A549 (cell line): ENCODE measurements at regions not wholly inside any gene's neighbourhood (a gene's known extent, or its start where the extent isn't known, plus 50 kb on each side); places are given as distances from the start of the nearest gene placed in this dataset.

Experiments used
- ATAC-seq, 2 experiments: fragments of 200-7000 bp in 1 of 2; fragments of >200 bp in 1 of 2; cut with Nextera tagmentation in 1 of 2; cut with Tn5 transposase in 1 of 2; 3 replicates each; pipeline versions ENCODE4 v1.8.0 to v1.9.1; 2018 to 2020; ENCODE audit warnings: mild to moderate bottlenecking in 1 of 2, moderate library complexity in 1 of 2
- CTCF ChIA-PET: fragments of 300-600 bp; sonication (Branson Sonifier 250); formaldehyde crosslinking; extraction: SDS; loops from one replicate; lab custom pipeline; 2021; ENCODE audit warnings: antibody characterized with exemption, inconsistent platforms; lab: Yijun Ruan, JAX
- POLR2A ChIA-PET: fragments of 350-600 bp; formaldehyde crosslinking; extraction: SDS; loops from one replicate; lab custom pipeline; 2021; ENCODE audit warnings: antibody characterized with exemption, inconsistent platforms; lab: Yijun Ruan, JAX
- DNase-seq, 2 experiments: peaks; one replicate each; pipeline versions ENCODE4 v3.0.0 to v3.0.0-alpha.2; 2011 to 2016; ENCODE audit warnings: low read depth in 1 of 2, low spot score in 1 of 2
- FAIRE-seq: peaks from 2 replicates; lab custom pipeline; 2011; peaks lifted over from hg19 to GRCh38; lab: Jason Lieb, UNC
- H3K27ac ChIP-seq, 2 experiments: fragments of >200 bp; sonication (Bioruptor Twin); formaldehyde crosslinking; 3 replicates each; pipeline ENCODE4 v1.5.1; 2016 to 2017
- H3K4me1 ChIP-seq: fragments of >200 bp; sonication (Bioruptor Twin); formaldehyde crosslinking; 3 replicates; pipeline ENCODE4 v1.6.1; 2016
- H3K4me2 ChIP-seq: fragments of >200 bp; sonication (Bioruptor Twin); formaldehyde crosslinking; 3 replicates; pipeline ENCODE4 v1.6.1; 2016
- H3K4me3 ChIP-seq: fragments of >200 bp; sonication (Bioruptor Twin); formaldehyde crosslinking; 3 replicates; pipeline ENCODE4 v1.5.1; 2016
- H3K9me3 ChIP-seq: fragments of >200 bp; sonication (Bioruptor Twin); formaldehyde crosslinking; 3 replicates; pipeline ENCODE4 v1.6.1; 2016
- CBX8 ChIP-seq: fragments of 200-600 bp; sonication (generic); IDR thresholded peaks from 2 replicates; pipeline ENCODE4 v1.6.1; 2016
- CHD4 ChIP-seq: fragments of 200-600 bp; sonication (generic); IDR thresholded peaks from 2 replicates; pipeline ENCODE4 v1.6.1; 2016; ENCODE audit warnings: antibody characterized with exemption, mild to moderate bottlenecking, borderline replicate concordance
- CTCF ChIP-seq: fragments of >200 bp; sonication (Bioruptor Twin); formaldehyde crosslinking; IDR thresholded peaks from 3 replicates; pipeline ENCODE4 v1.5.1; 2016
- E2F6 ChIP-seq: IDR thresholded peaks from 2 replicates; pipeline ENCODE4 v1.6.1; 2012; ENCODE audit warnings: low read depth, borderline replicate concordance
- EHF ChIP-seq: fragments of 250-450 bp; sonication (Bioruptor Pico); IDR thresholded peaks from 2 replicates; pipeline ENCODE4 v1.5.0; 2020; ENCODE audit warnings: mild to moderate bottlenecking
- EHMT2 ChIP-seq: fragments of 200-600 bp; sonication (generic); IDR thresholded peaks from 2 replicates; pipeline ENCODE4 v1.6.1; 2016; ENCODE audit warnings: antibody characterized with exemption, low read depth, mild to moderate bottlenecking, moderate library complexity
- ESRRA ChIP-seq: fragments of 150-350 bp; IDR thresholded peaks from 2 replicates; pipeline ENCODE4 v1.6.1; 2014; ENCODE audit warnings: mild to moderate bottlenecking, low read length, borderline replicate concordance
- FOXS1 ChIP-seq: fragments of 250-450 bp; sonication (Bioruptor Pico); IDR thresholded peaks from 2 replicates; pipeline ENCODE4 v1.5.0; 2020; ENCODE audit warnings: mild to moderate bottlenecking, moderate library complexity
- GATA3 ChIP-seq: IDR thresholded peaks from 2 replicates; pipeline ENCODE4 v1.6.1; 2012; ENCODE audit warnings: borderline replicate concordance
- HEYL ChIP-seq: fragments of 250-450 bp; sonication (Bioruptor Pico); IDR thresholded peaks from 2 replicates; pipeline ENCODE4 v1.8.0; 2021; ENCODE audit warnings: mild to moderate bottlenecking, moderate library complexity
- HOXA7 ChIP-seq: fragments of 250-450 bp; sonication (Bioruptor Pico); IDR thresholded peaks from 2 replicates; pipeline ENCODE4 v1.5.0; 2020; ENCODE audit warnings: mild to moderate bottlenecking, moderate library complexity
- JUN ChIP-seq, 2 experiments: fragments of >200 bp; sonication (Bioruptor Twin); formaldehyde crosslinking; IDR thresholded peaks; 2 replicates in 1 of 2; 3 replicates in 1 of 2; pipeline ENCODE4 v1.6.1; 2016 to 2017
- MAX ChIP-seq: IDR thresholded peaks from 2 replicates; pipeline ENCODE4 v1.6.1; 2012
- NR3C1 ChIP-seq: fragments of >200 bp; sonication (Bioruptor Twin); formaldehyde crosslinking; IDR thresholded peaks from 3 replicates; pipeline ENCODE4 v1.6.1; 2017
- RNF2 ChIP-seq: fragments of 200-600 bp; sonication (generic); IDR thresholded peaks from 2 replicates; pipeline ENCODE4 v1.6.1; 2016; ENCODE audit warnings: low read depth, mild to moderate bottlenecking, antibody characterized with exemption, moderate library complexity, borderline replicate concordance
- SMC3 ChIP-seq: fragments of >200 bp; sonication (Bioruptor Twin); formaldehyde crosslinking; IDR thresholded peaks from 3 replicates; pipeline ENCODE4 v1.6.1; 2018; ENCODE audit warnings: inconsistent platforms
- TFCP2L1 ChIP-seq: fragments of 250-450 bp; sonication (Bioruptor Pico); IDR thresholded peaks from 2 replicates; pipeline ENCODE4 v1.5.0; 2021; ENCODE audit warnings: mild to moderate bottlenecking
- ZC3H11A ChIP-seq: fragments of 450-650 bp; IDR thresholded peaks from 2 replicates; pipeline ENCODE4 v1.6.1; 2014; ENCODE audit warnings: antibody characterized with exemption, mild to moderate bottlenecking
- WGBS: methylation state at CpG from one replicate; pipeline ENCODE4 v1.1.6; 2017; ENCODE audit errors: missing lambda C conversion rate; 5-methylcytosine and 5-hydroxymethylcytosine counted together
- TF ChIP-seq, protein P1 (sequence below): fragments of 450-650 bp; IDR thresholded peaks from 2 replicates; pipeline ENCODE4 v1.6.1; 2014; ENCODE audit warnings: antibody characterized with exemption
- TF ChIP-seq, protein P2 (sequence below): fragments of 250-450 bp; sonication (Bioruptor Pico); IDR thresholded peaks from 2 replicates; pipeline ENCODE4 v1.5.0; 2020; ENCODE audit warnings: low read depth, mild to moderate bottlenecking, moderate library complexity

GRCh38 chr14:89013098-89013504 lies 188.7 kb downstream of the TTC8 start (continued):
- TF ChIP-seq, protein P1, sequence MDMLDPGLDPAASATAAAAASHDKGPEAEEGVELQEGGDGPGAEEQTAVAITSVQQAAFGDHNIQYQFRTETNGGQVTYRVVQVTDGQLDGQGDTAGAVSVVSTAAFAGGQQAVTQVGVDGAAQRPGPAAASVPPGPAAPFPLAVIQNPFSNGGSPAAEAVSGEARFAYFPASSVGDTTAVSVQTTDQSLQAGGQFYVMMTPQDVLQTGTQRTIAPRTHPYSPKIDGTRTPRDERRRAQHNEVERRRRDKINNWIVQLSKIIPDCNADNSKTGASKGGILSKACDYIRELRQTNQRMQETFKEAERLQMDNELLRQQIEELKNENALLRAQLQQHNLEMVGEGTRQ: peak; percentile 80
- TF ChIP-seq EHMT2 (no peak), GATA3 (no peak), FOXS1 (CRISPR knock-in tag) (no peak), TFCP2L1 (CRISPR knock-in tag) (no peak)

DNA sequence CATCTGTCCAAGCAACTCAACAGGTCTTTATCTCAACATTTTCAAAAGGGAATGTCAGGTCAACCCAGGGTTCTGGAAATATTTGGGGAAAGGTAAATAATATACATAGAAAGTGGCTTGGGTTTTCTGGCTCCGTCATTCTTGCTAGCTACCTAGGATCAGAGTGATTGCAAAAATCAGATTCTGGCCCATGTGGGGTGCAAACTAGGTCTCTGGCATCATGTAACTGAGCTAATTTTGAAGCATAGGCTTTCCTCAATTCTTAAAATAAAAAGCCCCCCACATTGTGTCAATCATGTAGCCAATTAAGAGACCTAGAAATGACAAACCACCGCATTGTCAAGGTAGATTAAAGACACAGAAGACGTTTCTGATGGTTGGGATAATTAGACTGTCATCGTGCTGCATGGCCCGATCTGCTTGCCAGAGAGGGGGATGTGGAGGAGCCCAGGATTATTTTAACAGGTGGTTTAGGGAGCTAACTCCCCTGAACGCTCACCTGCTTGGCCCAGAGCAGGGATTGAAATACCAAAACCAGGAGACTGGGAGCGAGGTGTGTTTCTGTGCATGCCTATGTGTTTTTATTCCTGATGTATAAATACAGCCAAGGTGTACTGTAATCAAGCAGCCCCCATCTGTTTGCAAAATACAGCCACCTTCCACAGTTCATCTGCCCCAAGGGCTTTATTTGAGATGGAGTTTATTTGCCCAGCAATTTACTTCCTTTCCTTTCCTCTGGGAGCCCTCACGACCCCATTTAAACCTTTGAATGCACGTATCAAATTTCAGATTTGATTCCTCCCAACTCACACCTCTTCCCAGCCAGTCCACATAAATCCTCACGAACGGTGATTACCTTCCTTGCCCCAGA lies 189.5 kb downstream of the TTC8 start:
- DNase-seq (no peak), FAIRE-seq (no peak), ATAC-seq (no peak)
- Histone ChIP-seq H3K27ac (no peak overlapping the region), H3K9me3 (no peaks in the 10 kb centered on the region), H3K4me3 (no peak overlapping the region), H3K4me1 (peaks cover 9% of the 10 kb centered on the region), H3K4me2 (no peak overlapping the region)
- ChIA-PET POLR2A (no interaction called here), CTCF (interaction anchor here (1.0 to 4.2 kb wide), 5 partner anchors 13 to 346 kb away, joined by 3 to 24 read pairs (median 9); partner anchors contain the start of gene EML5)
- TF ChIP-seq HEYL (CRISPR knock-in tag) (no peak), SMC3 (no peak), CBX8 (no peak), GATA3 (no peak), E2F6 (no peak), MAX (no peak), FOXS1 (CRISPR knock-in tag) (no peak), EHF (CRISPR knock-in tag) (no peak)
- WGBS: 62% methylated on average over 11 of the region's 11 CpGs

DNA sequence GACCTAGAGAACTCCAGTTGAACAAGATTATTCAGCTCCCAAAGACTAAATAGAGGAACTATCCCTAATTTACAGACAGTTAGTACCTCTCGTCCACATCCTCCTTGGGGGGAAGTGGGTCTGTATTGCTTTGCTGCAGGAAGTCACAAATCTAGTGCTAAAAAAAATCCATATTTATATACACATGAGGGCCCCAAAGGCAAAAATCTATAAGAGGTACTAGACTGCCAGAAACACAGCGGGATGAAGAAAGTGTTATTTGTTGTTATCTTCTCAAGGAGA lies 190.1 kb downstream of the TTC8 start:
- DNase-seq: no peak
- WGBS: 78% methylated on average over 2 of the region's 2 CpGs

More for the DNA sequence above, 190.1 kb downstream of the TTC8 start:
- no peak for TF ChIP-seq CTCF
- no peak for TF ChIP-seq HOXA7
- no peak for TF ChIP-seq RNF2
- TF ChIP-seq ESRRA: no peak
- no peak for TF ChIP-seq JUN (IDR thresholded peaks at IDR 0.05)
- TF ChIP-seq NR3C1: no peak
- no peak for TF ChIP-seq CHD4
- TF ChIP-seq, protein P2, sequence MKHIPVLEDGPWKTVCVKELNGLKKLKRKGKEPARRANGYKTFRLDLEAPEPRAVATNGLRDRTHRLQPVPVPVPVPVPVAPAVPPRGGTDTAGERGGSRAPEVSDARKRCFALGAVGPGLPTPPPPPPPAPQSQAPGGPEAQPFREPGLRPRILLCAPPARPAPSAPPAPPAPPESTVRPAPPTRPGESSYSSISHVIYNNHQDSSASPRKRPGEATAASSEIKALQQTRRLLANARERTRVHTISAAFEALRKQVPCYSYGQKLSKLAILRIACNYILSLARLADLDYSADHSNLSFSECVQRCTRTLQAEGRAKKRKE (CRISPR knock-in tag): no peak
- no peak for TF ChIP-seq ZC3H11A
- no peak for TF ChIP-seq E2F6
- TF ChIP-seq TFCP2L1 (CRISPR knock-in tag): no peak
- TF ChIP-seq GATA3: no peak
- TF ChIP-seq, all 56 proteins: peak for 0
- Histone ChIP-seq H3K4me2 (no peak overlapping the region), H3K9me3 (no peaks in the 10 kb centered on the region), H3K4me1 (peaks cover 9% of the 10 kb centered on the region), H3K27ac (no peak overlapping the region), H3K4me3 (no peak overlapping the region)
- FAIRE-seq: no peak
- ATAC-seq: no peak
- ChIA-PET POLR2A (no interaction called here), CTCF (interaction anchor here (1.0 to 4.2 kb wide), 3 partner anchors 13 to 347 kb away, joined by 3 to 24 read pairs (median 9); no protein-coding TSS in a partner anchor)
